ENCODE measurements at regions not wholly inside any gene's neighbourhood (a gene's known extent, or its start where the extent isn't known, plus 50 kb on each side); places are given as distances from the start of the nearest gene placed in this dataset.
A peak's percentile ranks its signal among the peaks of the same experiment; 100 is the strongest.
"Not testable (repeated sequence)": the region's sequence is repeated elsewhere in the genome, so short reads cannot be mapped to it uniquely, and the experiment has no call there.

DNA sequence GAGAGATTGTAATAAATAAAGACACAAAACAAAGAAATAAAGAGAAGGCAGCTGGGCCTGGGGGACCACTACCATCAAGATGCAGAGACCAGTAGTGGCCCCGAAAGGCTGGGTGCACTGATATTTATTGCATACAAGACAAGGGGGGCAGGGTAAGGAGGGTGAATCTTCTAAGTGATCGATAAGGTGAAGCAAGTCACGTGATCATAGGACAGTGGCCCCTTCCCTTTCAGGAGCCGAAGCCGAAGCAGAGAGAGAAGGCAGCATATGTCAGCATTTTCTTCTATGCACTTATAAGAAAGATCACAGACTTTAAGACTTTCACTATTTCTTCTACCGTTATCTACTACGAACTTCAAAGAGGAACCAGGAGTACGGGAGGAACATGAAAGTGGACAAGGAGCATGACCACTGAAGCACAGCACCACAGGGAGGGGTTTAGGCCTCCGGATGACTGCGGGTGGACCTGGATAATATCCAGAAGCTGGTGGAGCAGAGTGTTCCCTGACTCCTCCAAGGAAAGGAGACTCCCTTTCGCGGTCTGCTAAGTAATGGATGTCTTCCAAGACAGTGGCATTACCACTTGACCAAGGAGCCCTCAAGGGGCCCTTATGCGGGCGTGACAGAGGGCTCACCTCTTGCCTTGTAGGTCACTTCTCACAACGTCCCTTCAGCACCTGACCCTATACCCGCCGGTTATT lies 126.4 kb downstream of the RBM46 start:
- H3K27ac ChIP-seq, result not testable (repeated sequence)

GRCh38 chr4:154908168-154908567 lies 127.1 kb downstream of the RBM46 start:
- TF ChIP-seq CTCF (conservative IDR thresholded peaks at IDR 0.05), result no peak
- no peak for TF ChIP-seq ZFX (IDR thresholded peaks at IDR 0.05)
- no peak overlapping the region for H3K27ac ChIP-seq

DNA sequence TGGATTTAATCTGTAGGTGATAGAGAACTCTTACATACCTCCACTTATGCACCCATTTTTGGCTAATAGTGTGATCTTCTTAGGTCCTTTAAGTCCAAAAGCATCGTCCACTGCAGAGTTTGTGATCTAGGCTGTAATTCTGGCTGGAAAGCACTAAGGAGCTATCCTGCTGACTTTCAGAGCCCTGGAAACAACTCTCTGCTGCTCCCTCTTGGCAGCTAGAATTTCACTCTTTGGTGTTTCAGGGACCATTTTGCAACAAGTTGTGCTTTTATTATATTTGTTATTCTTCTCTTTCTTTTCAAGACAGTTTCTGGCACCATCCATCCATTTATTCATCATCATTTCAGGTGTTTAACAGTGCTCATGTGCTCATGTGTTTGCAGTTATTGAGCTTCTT lies 130.0 kb downstream of the RBM46 start:
- H3K27ac ChIP-seq, result no peak overlapping the region
- peak; percentile 34 for TF ChIP-seq CTCF (conservative IDR thresholded peaks at IDR 0.05)
- TF ChIP-seq ZFX (IDR thresholded peaks at IDR 0.05), result no peak

GRCh38 chr4:154911608-154912098 lies 130.6 kb downstream of the RBM46 start:
- no peak overlapping the region for H3K27ac ChIP-seq
- TF ChIP-seq ZFX (IDR thresholded peaks at IDR 0.05) (no peak), CTCF (conservative IDR thresholded peaks at IDR 0.05) (no peak)

DNA sequence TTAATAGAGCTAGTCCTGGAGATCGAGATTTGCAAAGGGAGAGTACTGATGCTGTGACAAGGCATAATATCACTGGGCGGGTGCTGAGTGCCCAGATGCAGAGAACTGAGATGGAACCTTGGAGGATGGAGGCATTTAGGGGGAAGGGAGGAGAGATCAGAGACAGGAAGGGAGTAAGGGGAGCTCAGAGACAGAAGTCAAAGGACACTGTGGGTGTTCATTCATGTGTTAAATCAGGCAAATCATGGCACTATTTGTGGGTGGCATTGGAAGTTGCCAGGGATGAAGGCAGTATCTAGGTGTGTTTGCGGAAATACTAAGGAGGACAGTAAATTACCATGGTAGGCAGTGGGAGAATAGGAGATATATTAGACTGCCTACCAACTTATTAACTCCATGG lies 135.0 kb downstream of the RBM46 start:
- TF ChIP-seq CTCF (conservative IDR thresholded peaks at IDR 0.05), result no peak
- H3K27ac ChIP-seq, result no peak overlapping the region

GRCh38 chr4:154927126-154927680 lies 146.1 kb downstream of the RBM46 start:
- H3K27ac ChIP-seq, result no peak overlapping the region
- no peak for TF ChIP-seq ZFX (IDR thresholded peaks at IDR 0.05)
- TF ChIP-seq CTCF (conservative IDR thresholded peaks at IDR 0.05), result no peak

DNA sequence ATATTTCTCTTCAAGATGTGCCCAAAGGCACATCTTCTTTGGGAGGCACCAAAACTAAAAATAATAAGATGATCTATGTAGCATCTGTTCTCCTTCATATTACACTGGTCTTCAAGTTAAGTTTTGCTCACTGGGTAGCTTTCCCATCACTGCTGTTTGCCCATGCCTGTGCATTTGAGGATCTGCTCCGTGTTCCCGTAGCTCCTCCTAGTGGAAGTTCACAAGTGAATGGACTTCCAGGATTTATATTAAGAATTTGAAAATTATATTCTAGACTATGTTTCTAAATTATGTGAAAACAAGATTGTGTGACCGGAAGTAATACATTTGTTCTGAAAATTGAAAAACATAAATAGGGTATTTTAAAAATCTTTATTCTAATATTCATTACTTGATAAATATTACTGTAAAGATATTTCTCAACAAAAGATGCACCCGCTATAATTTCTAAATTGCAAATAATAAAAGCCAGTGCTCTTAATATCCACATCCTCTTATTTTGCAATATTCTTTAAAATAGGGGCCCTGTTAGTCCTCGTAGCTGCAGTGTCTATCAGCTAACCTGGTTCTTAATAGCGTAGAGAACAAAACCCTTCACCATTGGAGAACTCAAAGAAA lies 147.7 kb downstream of the RBM46 start:
- no peak overlapping the region for H3K27ac ChIP-seq
- peak; percentile 85 for TF ChIP-seq CTCF (conservative IDR thresholded peaks at IDR 0.05)
- no peak for TF ChIP-seq ZFX (IDR thresholded peaks at IDR 0.05)
